K562 (cell line): ENCODE measurements at regions not wholly inside any gene's neighbourhood (a gene's known extent, or its start where the extent isn't known, plus 50 kb on each side); places are given as distances from the start of the nearest gene placed in this dataset.

Experiments
- ARNT ChIP-seq, 2 experiments: fragments of 450-650 bp; IDR thresholded peaks; 2 replicates each; pipeline ENCODE4 v1.6.1; 2016; ENCODE audit warnings: mild to moderate bottlenecking in 1 of 2
- ATF6 ChIP-seq: sonication (generic); formaldehyde crosslinking; IDR thresholded peaks from 2 replicates; pipeline ENCODE4 v1.4.0; 2020; ENCODE audit warnings: mild to moderate bottlenecking, missing genetic modification reagents
- BRCA1 ChIP-seq, 2 experiments: fragments of 450-650 bp in 1 of 2; sonication (generic) in 1 of 2; formaldehyde crosslinking in 1 of 2; IDR thresholded peaks; 2 replicates each; pipeline versions ENCODE4 v1.5.0 to v1.6.1; 2017 to 2020; ENCODE audit warnings: mild to moderate bottlenecking in 1 of 2, missing genetic modification reagents in 1 of 2
- CREB5 ChIP-seq: fragments of 250-450 bp; sonication (Bioruptor Pico); IDR thresholded peaks from 2 replicates; pipeline ENCODE4 v1.5.0; 2020; ENCODE audit warnings: mild to moderate bottlenecking
- CTCF ChIP-seq, 3 experiments: IDR thresholded peaks in 2 of 3; conservative IDR thresholded peaks in 1 of 3; 2 replicates each; pipeline ENCODE4 v1.5.1; 2011 to 2012; ENCODE audit warnings: low read length in 3 of 3, mild to moderate bottlenecking in 3 of 3, control low read depth in 2 of 3, improper control_type of control experiment in 1 of 3, inconsistent platforms in 1 of 3, low read depth in 1 of 3, mixed read lengths in 1 of 3, moderate library complexity in 1 of 3; ENCODE audit not compliant: insufficient read depth in 2 of 3
- EP300 ChIP-seq: IDR thresholded peaks from 2 replicates; pipeline ENCODE4 v1.6.1; 2012; ENCODE audit warnings: low read length, improper control_type of control experiment
- KLF13 ChIP-seq: fragments of 450-650 bp; IDR thresholded peaks from 2 replicates; pipeline ENCODE4 v1.6.1; 2016; ENCODE audit warnings: missing genetic modification characterization, low read depth, mild to moderate bottlenecking, missing compliant biosample characterization, moderate library complexity, borderline replicate concordance
- NCOR1 ChIP-seq: fragments of 450-650 bp; IDR thresholded peaks from 2 replicates; pipeline ENCODE4 v1.6.1; 2016; ENCODE audit warnings: mild to moderate bottlenecking, moderate library complexity
- NR3C1 ChIP-seq: sonication (generic); formaldehyde crosslinking; IDR thresholded peaks from 2 replicates; pipeline ENCODE4 v1.8.1; 2022; ENCODE audit warnings: missing genetic modification reagents
- THAP12 ChIP-seq: fragments of 250-450 bp; sonication (Bioruptor Pico); IDR thresholded peaks from 2 replicates; pipeline ENCODE4 v1.9.0; 2021; ENCODE audit warnings: mild to moderate bottlenecking, inconsistent platforms
- ZNF280B ChIP-seq: fragments of 250-450 bp; sonication (Bioruptor Pico); IDR thresholded peaks from 2 replicates; pipeline ENCODE4 v1.5.1; 2021; ENCODE audit warnings: mild to moderate bottlenecking

GRCh38 chr15:72979308-72979707 is 73.0 kb upstream of the NEO1 start:
- TF ChIP-seq ZNF280B (CRISPR knock-in tag) (no peak), NR3C1 (no peak), EP300 (no peak), CREB5 (no peak), ATF6 (CRISPR knock-in tag) (no peak), THAP12 (CRISPR knock-in tag) (no peak), BRCA1 (IDR thresholded peaks at IDR 0.05) (no peak), BRCA1 (CRISPR knock-in tag; IDR thresholded peaks at IDR 0.05) (no peak), NCOR1 (no peak), KLF13 (tag) (no peak), CTCF (IDR thresholded peaks at IDR 0.05 in 2 of 3, conservative IDR thresholded peaks at IDR 0.05 in 1 of 3; ENCODE audit: insufficient read depth in 2 of 3, low read depth in 1 of 3, low read length in 3 of 3) (no peak), ARNT (IDR thresholded peaks at IDR 0.05) (no peak)
